C1 segment of cervical spinal cord (tissue), 14 donors: ENCODE measurements at regions not wholly inside any gene's neighbourhood (a gene's known extent, or its start where the extent isn't known, plus 50 kb on each side); places are given as distances from the start of the nearest gene placed in this dataset.
A peak's percentile ranks its signal among the peaks of the same experiment; 100 is the strongest.
"Not testable (repeated sequence)": the region's sequence is repeated elsewhere in the genome, so short reads cannot be mapped to it uniquely, and the experiment has no call there.

Experiments used
- DNase-seq, 14 donors: peaks; one replicate each; lab custom pipeline; 2025; lab: John Stamatoyannopoulos, UW

GRCh38 chr5:87049012-87049411, 218.7 kb upstream of the RASA1 start:
- DNase-seq, result not testable (repeated sequence)

DNA sequence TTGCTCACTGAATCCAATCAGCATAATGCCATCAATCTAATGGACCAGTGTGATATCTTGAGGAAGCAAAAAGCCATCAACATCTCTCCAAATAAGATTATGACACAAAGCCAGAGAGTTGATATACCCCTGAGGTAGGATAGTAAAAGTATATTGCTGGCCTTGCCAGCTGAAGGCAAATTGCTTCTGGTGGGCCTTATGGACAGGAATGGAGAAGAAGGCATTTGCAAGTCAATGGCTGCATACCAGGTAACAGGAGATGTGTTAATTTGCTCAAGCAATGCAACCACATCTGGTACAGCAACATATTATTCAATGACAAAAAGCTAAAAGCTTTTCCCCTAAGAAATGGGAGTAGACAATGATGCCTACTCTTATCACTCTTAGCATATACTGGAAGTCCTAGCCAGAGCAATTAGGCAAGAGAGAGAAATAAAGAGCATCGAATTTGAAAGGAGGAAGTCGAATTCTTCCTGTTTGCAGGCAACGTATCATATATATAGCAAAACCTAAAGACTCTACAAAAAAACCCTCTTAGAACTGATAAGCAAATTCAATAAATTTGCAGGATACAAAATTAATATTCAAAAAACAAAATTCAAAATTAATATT, 216.1 kb upstream of the RASA1 start:
- DNase-seq, result no peak

DNA sequence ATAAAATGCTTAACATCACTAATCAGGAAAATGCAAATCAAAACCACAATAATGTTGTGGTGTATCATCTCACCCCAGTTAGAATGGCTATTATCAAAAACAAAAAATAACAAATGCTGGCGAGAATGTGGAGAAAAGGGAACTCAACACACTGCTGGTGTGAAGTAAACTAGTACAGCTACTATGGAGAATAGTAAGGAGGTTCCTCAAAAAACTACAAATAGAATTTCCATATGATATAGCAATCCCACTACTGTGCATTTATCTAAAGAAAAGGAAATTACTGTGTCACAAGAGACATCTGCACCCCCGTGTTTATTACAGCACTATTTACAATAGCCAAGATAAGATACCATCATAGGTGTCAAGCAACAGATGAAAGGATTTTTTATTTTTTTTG, 214.5 kb upstream of the RASA1 start:
- no peak for DNase-seq

GRCh38 chr5:87054821-87055220, 212.9 kb upstream of the RASA1 start:
- DNase-seq, result no peak

- no peak for DNase-seq
These were observed 206.6 kb upstream of the RASA1 start for GRCh38 chr5:87061046-87061445.

DNA sequence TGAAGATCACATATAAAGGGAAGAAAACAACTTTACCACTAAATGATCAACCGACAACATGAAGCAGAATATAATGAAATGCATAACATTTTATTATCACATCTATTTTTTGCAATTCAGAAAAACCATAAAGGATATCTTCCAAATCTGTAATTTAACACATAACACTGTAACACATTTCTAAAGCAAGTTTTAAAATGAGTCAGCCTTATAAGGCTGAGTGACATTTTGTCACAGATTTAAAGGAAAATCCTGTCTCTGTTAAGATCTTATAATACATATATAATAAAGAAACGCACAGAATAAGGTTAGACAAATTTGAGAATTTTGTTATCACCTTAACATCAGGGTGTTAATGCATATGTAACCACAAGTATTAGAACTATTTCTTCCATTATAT, 198.4 kb upstream of the RASA1 start:
- no peak for DNase-seq

GRCh38 chr5:87069974-87070608, 197.6 kb upstream of the RASA1 start:
- DNase-seq, result peak in 2 of 14 donors; percentile 0

- no peak for DNase-seq
These were observed 193.6 kb upstream of the RASA1 start for GRCh38 chr5:87074072-87074471.

- no peak for DNase-seq
These were observed 192.6 kb upstream of the RASA1 start for GRCh38 chr5:87074934-87075541.

DNA sequence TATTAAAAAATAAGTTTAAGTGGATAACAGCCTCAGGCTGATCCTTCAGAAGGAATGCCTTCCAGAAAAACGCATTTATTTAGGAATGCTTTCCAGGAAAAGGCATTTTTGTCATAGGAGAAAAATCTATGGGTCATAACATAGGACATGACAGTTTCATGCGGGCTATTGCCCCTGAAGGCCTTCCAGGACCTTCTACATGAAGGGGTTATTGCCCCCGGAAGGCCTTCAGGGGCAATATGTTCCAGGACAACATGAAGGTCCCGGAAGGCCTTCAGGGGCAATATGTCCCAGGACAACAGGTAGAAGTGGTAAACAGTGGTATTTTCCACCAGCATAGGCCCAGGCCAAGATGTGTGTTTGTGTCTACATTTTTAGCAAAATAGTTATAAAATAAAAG, 191.3 kb upstream of the RASA1 start:
- no peak for DNase-seq

- DNase-seq, result no peak
These were observed 190.8 kb upstream of the RASA1 start for GRCh38 chr5:87076931-87077330.

GRCh38 chr5:87079219-87079618, 188.5 kb upstream of the RASA1 start:
- peak in 1 of 14 donors; percentile 1 for DNase-seq

DNA sequence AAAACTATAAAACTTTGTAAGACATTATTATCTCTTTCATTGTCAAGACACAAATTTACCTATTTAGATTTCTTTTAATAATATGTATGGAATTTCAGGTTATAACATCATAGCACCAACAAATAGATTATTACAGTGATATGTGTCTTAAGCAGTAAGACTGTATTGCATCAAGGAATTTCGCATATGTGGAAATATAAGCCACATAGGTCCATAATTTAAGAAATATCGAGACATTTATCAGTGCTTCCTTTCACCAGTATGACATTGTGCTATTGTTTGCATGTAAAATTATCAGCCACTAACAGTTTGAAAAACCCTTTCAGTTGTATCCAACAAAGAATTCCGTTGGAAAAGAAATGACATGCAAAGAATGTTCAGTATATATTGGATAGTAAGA, 186.7 kb upstream of the RASA1 start:
- DNase-seq, result no peak

GRCh38 chr5:87081511-87082372, 185.9 kb upstream of the RASA1 start:
- peak in 1 of 14 donors; percentile 11 for DNase-seq

DNA sequence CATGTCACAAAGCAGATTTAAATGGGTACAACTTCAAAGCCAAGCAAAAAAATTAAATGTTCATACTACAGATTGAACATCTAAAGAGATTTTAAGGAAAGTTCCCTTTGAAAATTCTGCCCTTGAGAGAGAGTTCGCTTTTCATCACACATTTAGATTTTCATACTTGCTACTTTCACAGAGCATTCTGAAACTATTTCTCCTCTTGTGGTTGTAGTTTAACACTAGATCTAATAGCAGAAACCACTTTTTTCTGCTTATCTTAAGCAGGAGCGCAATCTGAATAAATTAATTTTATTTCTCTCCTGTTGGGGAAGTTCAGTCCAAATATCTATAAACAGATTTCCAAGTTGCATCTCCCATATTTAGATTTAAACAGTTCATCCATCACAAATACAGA, 173.3 kb upstream of the RASA1 start:
- DNase-seq, result no peak

- DNase-seq, result no peak
These were observed 172.8 kb upstream of the RASA1 start for GRCh38 chr5:87094833-87095232.

GRCh38 chr5:87095787-87096186, 171.9 kb upstream of the RASA1 start:
- no peak for DNase-seq

DNA sequence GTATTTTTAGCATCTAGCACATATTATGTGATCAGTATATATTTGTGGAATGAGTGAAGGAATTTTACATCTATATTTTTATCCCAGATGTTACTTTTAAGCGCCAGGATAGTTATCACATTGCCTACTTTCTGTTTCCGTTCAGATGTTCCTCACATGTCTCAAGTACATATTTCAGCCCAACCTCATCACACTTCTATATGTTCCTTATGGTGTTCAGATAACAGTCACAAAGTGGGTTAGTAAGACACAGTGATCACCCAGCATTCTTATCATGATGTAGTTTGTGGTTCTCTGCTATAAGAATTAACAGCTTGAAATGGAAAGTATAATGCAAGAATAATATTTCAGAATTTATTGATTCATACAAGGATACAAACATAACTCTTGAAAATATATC, 170.0 kb upstream of the RASA1 start:
- DNase-seq, result no peak

DNA sequence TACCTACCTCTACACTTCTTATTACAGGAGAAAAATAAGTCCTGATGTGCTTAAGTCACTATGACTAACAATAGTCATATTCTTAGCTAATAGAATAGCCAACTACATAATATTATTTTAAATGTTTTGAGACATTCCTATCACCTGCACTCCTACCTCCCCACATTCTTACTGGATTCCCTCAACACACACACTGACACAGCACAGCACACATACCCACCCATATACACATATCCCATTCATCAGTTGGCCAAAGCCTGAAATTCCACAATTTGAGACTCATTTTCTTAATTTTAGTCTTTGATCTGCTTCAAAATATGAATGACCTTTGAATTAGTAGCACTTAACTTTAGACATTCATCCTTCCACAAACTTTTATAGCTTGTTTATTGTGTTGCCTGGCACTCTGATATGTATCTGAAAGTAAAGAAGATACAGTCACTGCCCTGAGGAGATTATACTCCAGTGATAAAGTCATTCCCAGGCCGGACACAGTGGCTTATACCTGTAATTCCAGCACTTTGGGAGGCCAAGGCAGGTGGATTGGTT, 168.3 kb upstream of the RASA1 start:
- DNase-seq, result no peak

DNA sequence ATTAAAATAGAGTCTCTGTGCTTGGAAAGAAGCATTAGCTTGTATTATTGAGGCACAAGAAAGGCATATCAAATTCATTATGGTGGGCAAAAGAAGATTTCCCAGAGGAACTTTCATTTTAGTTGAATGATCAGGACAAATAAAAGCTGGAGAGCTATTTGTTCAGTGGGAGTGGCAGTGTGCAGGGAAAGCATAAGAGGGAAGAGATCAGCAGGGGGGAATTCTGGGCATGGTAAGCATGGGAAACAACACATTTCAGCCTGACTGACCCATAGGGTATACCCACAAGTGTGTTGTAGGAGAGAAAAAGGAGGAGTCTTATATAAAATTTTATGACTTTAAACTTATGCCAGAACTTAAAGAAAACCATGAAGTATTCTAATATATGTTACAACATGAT, 167.7 kb upstream of the RASA1 start:
- no peak for DNase-seq

GRCh38 chr5:87101321-87101720, 166.4 kb upstream of the RASA1 start:
- no peak for DNase-seq

DNA sequence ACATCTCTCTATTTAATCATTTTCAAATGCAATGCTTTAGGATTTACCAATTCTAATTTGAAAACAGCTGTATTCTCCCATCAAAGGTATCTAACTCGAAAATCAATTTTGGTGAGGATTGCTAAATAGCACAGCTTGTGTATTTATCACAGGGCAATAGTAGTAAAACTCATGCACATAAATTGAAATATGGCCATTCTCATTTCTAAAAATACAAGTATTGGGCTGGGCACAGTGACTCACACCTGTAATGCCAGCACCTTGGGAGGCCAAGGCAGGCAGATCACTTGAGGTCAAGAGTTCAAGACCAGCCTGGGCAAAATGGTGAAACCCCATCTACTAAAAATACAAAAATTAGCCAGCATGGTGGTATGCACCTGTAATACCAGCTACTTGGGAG, 164.8 kb upstream of the RASA1 start:
- DNase-seq, result no peak
